HG03378 (cell line): ENCODE measurements at regions not wholly inside any gene's neighbourhood (a gene's known extent, or its start where the extent isn't known, plus 50 kb on each side); places are given as distances from the start of the nearest gene placed in this dataset.

ENCODE experiments used
- ATAC-seq: cut with Tn5 transposase; IDR thresholded peaks from one replicate; pipeline ENCODE4 v1.9.1; 2021; ENCODE audit warnings: mild to moderate bottlenecking, moderate library complexity; ENCODE audit not compliant: unreplicated experiment

GRCh38 chr16:62156971-62157370 lies 120.7 kb upstream of the CDH8 start:
- ATAC-seq, result no peak

DNA sequence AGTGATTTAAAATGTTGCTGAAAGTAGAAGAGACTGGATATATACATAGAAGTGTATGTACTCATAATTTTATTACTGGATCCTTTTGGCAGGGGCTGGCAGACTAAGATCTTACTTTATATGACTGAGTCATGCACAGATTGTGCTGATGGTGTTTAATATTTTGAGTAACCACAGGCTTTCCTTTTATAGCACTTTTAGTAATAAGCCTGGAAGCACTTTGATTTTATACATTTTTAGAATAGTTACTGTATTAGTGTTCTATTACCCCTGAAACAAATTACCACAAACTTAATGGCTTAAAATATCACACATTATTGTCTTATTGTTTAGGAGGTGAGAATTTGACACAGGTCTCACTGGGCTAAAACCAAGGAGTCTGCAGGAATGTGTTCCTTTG lies 113.4 kb upstream of the CDH8 start:
- ATAC-seq, result no peak

- no peak for ATAC-seq
Measured at GRCh38 chr16:62137996-62138395, 101.8 kb upstream of the CDH8 start.

GRCh38 chr16:62135911-62136310 lies 99.7 kb upstream of the CDH8 start:
- ATAC-seq, result no peak

DNA sequence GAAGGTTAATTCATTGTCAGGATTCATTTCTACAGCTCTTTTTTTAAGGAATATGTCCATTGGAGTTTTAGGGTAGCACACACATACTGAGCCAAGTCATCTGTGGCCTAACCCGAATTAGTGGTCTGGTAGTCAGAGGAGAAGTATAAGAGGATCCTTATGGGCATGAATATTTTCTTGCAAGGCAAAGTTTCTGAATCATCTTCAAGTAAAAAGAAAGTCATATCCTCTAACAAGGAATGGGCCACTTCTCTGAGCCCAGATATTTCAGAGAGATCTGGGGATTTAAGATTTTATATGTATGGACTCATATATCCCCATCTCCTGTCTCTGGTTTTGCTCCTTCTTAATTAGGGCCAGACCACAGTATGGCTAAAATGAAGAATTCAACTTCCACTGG lies 99.2 kb upstream of the CDH8 start:
- no peak for ATAC-seq

- no peak for ATAC-seq
Measured at GRCh38 chr16:62130101-62130500, 93.9 kb upstream of the CDH8 start.

DNA sequence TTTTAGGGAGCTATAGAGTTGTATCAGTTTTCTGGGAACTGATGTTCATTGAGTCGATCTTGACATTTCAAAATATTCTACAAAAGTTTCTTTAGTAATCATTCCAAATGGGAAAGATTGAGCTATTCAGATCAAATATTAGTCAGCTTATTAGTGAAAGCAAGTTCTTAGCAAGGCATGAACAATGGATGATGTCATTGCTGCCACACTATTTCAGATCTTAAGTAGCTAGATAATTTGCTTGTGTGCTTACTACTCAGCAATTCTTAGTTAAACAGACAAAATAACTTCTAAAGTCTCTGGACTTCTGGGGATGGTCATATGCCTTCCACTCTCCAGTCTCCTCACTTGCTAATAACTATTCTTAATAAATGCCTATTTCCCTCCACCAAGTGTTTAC lies 69.0 kb upstream of the CDH8 start:
- ATAC-seq, result no peak

DNA sequence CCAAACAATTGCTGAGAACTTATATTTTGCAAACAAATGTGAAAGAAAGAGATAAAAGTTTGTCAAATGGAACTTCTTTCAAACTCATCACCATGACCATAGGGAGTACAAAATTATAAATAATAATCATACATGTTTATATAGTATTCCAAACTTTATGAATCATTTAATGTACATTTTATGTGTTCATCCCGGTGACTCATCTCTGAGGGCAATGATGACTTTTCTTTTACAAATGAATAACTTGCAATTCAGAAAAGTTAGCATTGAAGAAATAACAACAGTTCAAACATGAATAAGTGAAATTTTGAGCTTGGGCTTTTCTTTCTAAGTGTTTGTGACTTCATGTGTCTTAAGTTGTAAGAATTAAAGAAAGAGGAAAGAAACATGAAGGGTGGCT lies 66.3 kb upstream of the CDH8 start:
- ATAC-seq, result no peak

DNA sequence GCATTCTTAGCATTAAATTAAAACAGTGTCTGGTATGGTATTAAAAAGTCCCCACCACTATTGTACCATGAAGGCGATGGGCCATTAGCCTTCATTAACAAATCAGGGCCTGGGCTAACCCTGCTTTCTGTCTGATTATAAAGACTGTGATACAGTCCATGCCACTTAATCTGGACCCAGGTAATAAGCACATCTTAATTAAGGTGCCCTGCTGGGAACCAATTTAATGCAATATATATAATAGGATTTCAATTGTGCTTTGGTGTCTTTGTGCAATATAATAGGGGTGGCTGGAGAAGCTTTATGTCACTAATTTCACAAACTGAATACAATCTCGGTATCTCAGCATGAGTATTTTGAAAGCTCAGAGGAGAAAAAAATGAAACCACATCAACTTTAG lies 64.4 kb upstream of the CDH8 start:
- no peak for ATAC-seq

- no peak for ATAC-seq
Measured at GRCh38 chr16:62089715-62090114, 53.5 kb upstream of the CDH8 start.

- ATAC-seq, result no peak
Measured at GRCh38 chr16:62088731-62089410, 52.6 kb upstream of the CDH8 start.
